CD4-positive, alpha-beta T cell treated with Interleukin-17A for 1 hour (primary cell): ENCODE measurements at regions not wholly inside any gene's neighbourhood (a gene's known extent, or its start where the extent isn't known, plus 50 kb on each side); places are given as distances from the start of the nearest gene placed in this dataset.

Experiments used
- DNase-seq: peaks from one replicate; pipeline ENCODE4 v3.0.0-alpha.2; 2020

DNA sequence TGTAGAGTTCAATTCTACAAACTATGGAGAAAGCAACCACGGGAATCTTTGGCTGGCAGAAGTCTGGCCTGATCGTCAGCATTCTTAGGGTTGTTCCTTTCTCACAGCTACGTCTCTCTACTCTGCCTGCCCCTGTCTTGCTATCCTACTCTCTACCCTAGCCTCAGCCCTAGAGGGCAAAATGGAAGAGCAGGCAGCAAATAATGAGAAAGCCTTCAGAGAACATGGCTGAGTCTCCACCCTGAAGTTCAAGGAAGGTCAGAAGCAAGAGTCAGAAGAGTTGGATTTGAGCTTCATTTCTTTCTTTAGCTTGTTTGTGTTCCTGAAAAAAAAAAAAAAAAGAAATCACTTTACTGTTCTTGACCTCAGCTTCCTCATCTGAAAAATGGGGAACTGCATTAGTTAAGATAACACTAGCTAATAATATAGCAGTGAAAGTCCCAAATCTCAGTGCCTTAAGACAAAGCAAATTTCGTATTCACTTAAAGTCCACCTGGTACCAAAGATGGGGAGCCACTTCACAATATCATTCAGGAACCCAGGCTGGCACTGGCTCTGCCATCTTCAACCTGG, 50.2 kb upstream of the CCND2 start:
- no peak for DNase-seq

- no peak for DNase-seq
Measured at GRCh38 chr12:4221258-4221620, 52.3 kb upstream of the CCND2 start.

DNA sequence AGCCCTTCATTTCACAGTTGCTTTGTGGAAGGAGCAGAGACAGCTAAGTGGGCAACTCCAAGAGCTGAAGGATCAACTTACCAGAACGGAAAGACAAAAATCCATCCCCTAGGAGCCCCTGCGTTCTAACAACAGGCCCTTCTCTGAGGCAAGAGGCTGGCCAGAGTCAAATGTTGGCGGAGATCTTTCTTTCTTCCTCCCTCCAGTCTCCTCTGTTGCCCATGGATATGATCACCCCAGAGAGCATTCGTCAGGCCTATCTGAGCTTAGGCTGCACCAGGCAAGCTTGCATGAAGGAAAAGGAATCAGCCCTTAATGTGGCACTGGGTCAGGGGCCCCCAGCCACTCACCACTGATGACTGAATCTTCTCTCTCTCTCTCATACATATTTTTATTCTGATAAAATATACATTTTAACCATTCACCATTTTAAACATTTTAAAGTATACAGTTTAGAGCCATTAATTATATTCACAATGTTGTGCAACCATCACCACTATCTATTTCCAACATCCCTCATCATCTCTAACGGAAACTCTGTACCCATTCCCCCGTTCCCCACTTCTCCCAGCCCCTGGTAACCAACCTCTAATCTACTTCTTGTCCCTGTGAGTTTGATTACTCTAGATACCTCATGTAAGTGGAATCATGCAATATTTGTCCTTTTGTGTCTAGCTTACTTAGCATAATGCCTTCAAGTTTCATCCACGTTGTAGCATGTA, 52.9 kb upstream of the CCND2 start:
- no peak for DNase-seq

DNA sequence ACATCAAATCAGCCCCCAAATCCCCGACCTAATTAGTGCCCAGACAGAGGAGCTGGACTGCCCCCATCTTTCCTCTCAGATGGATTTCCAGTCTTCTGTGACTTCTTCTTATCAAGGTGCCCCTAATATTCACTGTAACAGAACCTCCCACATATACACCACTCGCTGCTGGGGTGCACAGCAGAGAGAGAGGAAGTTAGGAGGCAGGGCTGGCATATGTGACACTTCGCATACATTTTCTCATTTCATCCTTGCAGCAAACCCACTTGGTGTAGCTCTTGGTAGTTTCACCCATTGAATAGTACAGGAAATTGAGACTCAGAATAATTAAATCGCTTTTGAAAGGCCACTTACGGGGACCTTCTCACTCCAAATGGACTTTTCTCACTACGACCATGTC, 56.5 kb upstream of the CCND2 start:
- DNase-seq: peak; percentile 30

DNA sequence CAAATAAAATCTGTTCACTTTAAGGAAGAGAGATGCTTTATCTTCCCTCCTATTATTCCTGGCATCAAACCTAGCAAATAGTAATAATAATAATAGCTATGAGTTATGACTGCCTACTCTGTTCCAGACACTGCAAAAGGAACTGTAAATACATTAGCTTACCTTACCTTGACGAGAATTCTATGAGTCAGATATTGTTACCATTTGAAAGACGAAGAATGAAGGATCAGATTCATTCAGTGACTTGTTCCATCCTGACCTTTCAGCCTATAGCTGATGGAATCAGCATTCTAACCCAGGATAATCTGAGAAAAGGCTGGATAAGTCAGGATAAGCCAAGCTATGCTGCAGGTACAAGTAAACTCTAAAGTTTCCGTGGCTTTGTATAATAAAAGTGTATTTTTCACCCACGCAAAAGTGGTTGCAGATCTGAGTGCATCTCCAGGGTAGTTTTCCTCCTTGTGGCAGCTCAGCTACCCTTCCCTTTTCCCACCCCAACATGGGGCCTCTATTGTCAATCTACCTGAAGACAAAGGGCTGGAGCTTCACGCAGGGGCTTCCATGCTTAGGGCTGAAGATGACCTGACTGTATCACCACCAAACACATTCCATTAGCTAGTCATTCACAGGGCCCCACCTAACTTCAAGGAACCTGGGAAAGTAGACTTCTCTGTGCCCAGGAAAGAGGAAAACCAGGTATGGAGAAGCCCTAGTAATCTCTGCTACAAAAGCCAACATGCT, 57.2 kb upstream of the CCND2 start:
- no peak for DNase-seq

- peak; percentile 51 for DNase-seq
Measured at GRCh38 chr12:4215229-4216186, 58.1 kb upstream of the CCND2 start.

- DNase-seq: no peak
Measured at GRCh38 chr12:4214877-4215228, 58.7 kb upstream of the CCND2 start.

DNA sequence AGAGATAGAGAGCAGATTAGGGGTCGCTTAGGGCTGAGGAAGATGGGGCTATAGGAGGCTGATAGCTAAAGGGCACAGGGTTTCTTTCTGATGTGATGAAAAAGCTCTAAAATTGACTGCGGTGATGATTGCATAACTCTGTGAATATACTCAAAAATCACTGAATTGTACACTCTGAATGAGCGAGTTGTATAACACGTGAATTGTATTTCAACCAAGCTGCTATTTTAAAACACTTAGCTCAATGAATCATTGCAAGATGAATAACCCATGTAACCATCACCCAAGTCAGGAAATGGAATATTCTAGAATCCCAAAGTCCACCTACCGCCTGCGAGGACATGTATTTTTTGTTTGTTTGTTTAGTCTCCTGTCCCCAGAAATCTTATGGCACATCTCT, 60.1 kb upstream of the CCND2 start:
- DNase-seq: no peak

GRCh38 chr12:4212845-4213244, 60.7 kb upstream of the CCND2 start:
- no peak for DNase-seq

GRCh38 chr12:4211372-4211771, 62.2 kb upstream of the CCND2 start:
- DNase-seq: no peak

GRCh38 chr12:4210183-4210582, 63.4 kb upstream of the CCND2 start:
- no peak for DNase-seq

- no peak for DNase-seq
Measured at GRCh38 chr12:4206470-4206869, 67.1 kb upstream of the CCND2 start.

DNA sequence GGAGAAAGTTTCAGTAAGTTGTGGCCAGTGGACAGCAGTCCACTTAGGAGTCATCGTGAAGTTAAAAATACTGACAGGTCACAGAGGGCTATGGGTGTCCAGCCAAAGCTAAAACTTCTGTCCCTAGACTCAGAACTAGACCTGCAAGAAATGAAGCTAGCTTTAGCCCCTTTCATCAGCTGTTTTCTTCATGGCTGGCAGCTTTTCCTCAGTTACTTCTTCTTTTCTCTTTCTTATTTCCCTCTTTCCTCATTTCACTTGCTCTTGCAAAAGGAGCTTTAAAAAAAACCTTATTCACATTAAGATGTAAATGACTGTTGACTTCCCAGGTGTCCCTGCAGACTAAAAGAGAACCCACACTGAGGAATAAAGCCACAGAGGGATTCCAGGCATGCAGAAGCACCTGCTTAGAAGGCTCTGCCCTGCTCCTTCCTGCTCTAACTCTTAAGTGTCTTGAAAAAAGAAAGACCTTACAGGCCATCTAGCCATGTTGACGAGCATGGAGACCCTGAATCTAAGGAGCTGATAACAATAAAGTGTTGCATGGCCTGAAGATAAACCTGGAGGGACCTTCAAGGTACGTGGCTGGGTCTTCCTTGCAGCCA, 69.7 kb upstream of the CCND2 start:
- DNase-seq: no peak

DNA sequence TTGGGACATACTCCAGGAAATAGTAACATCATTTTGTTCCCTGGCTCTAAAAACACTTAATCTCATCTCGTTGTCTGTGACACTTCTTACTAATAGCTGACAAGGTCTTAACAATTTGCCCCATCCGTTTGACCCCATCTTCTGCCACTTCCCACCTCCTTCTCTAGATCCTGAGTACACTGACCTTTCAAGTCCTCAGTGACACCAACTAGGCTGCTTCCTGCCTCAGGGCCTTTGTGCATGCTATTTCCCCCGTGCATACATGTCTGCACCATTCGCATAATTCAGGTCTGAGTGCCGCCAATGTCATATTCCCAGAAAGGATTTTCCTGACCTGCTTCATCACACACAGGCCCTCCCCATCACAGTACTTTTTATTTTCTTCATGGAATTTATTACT, 70.6 kb upstream of the CCND2 start:
- no peak for DNase-seq

- DNase-seq: no peak
Measured at GRCh38 chr12:4202487-4202886, 71.1 kb upstream of the CCND2 start.

DNA sequence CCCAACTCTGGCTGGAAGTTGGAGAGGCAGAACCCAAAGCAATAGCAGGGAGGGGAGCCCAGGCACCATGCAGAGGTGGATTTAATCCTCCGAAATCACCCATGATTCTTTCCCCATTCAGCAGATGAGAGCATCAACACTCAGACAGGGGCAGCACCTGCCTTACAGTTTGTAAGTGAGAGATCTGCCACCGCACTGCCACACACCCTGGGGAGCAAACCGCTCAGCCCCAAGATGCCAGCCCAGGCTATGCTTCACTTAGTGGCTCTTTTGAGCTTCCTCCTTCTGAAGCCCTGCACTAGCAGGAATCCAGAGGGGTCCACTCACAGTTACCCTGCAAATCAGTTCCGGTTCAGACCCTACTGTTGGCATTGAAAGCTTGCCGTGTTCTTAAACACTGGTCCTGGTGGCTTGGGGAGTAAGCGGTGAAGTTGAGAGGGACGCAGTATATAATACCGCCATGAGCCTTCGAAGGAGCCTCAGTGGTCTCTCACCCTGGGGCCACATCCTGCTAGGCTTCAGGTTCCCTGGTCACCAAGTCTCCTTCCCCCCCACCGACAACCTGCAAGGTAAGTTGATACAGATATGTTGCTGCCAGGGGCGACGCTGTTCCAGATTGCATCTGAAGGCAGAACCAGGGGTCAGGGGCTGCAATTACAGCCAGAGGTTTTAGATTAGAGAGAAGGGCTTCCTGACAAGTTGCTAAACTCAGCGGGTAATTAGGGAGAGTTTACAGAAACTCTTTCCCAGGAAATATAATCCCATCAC, 72.0 kb upstream of the CCND2 start:
- no peak for DNase-seq

- DNase-seq: no peak
Measured at GRCh38 chr12:4197922-4198763, 75.4 kb upstream of the CCND2 start.

- no peak for DNase-seq
Measured at GRCh38 chr12:4196805-4197420, 76.6 kb upstream of the CCND2 start.

DNA sequence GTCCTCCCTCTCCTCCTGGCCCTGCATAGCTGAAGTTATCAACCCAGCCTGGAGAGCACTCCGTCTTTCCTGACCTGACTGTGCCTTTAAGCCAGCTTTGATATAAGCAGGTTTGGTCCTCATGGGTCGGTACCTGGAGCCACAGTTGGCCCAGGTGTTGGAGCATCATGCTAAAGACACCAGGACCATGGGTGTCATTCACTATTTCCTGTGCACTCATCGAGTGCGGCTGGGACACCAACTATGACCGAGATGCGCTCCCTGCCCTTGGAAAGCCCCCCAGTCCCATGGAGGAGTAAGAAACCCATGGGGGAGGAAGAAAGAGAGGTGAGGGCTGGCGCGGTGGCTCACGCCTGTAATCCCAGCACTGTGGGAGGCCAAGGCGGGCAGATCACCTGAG, 78.9 kb upstream of the CCND2 start:
- DNase-seq: no peak

GRCh38 chr12:4193821-4194220, 79.7 kb upstream of the CCND2 start:
- no peak for DNase-seq

DNA sequence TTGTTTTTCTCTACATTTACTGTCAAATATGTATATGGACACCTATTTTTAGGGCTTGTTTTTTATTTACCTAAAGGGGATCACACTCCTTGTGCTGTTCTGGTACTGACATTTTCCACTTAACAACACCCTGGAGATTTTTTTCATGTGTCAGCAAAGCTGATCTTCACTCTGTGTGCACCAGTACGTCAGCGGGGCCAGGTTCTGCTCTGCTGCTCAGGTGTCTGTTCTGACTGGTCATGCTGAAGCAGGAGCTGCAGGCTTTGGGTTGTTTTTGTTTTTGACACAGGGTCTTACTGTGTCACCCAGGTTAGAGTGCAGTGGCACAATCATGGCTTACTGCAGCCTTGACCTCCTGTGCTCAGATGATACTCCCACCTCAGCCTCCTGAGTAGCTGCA, 81.9 kb upstream of the CCND2 start:
- no peak for DNase-seq
